ENCODE measurements at regions not wholly inside any gene's neighbourhood (a gene's known extent, or its start where the extent isn't known, plus 50 kb on each side); places are given as distances from the start of the nearest gene placed in this dataset.

DNA sequence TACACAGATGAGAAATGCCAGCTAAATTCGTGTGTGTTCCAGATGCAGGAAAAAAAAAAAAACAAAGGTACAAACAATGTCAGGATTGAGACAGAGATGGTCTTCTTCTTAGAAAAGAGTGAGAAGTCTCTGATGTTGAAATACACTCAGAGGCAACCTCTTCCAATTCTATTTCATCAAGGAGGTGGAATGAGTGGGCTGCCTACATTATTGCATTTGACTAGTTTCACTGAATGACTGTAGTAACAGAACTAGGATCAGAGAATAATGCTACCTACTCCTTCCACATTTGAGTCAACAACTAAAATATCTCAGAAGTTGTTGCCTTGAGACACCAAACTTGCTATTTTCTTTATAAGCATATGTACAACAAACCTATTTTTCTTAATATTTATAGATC is 1332.2 kb upstream of the FLRT2 start:
- DNase-seq (ENCODE audit: low spot score), result no peak

DNA sequence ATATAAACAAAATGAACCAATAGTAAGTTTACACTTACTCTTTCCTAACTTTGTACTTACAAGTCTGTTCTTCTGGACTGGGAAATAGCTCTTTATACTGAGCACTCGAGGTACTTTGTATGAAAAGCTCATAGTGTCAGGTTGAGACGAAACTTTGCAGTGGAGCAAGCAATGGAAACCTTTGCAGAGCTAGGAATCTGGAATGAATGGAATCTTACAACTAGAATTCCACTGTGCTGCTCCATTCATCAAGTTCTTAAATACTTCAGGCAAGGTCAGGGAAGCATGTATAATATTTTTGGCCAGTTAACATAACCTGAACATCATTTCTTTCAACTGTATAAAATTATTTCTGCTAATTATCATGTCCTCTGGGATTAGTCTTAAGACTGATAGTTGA is 1327.5 kb upstream of the FLRT2 start:
- no peak for DNase-seq (ENCODE audit: low spot score)

DNA sequence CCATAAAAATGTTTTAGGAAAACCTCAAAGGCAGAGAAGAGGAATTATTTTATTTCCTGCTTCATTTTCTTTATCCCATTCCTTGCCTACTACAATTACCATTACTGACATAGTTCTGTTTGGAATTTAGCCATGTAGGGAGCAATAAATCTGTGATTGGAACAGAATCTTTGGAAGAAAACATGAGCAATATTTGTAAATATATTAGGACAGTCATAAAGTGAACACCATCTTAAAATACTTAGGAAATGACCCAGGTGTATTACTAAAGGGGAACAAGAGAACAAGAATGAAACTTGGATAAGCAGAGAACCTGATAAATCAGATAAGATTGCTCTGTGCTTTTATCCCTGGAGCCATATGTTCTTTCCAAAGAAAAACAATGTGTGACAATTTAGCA is 1326.0 kb upstream of the FLRT2 start:
- no peak for DNase-seq (ENCODE audit: low spot score)

DNA sequence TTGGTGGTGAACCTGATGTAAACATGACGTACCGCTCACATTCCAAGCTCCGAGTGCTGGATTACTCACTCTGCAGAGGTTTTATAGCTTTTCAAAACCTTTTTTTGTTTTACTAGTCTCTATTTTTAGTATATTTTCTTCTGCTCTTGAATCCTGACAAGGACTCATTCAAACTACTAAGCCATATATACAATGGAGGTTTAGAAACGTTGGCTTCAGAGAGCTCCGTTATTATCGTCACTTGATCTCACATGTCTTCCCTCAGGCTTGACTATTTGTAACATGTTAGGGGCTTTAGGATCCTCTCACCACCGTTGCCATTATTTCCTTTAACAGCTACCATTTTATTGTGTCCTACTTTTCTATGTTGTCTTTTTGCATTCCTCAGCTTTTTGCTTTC is 1321.5 kb upstream of the FLRT2 start:
- DNase-seq (ENCODE audit: low spot score), result no peak

DNA sequence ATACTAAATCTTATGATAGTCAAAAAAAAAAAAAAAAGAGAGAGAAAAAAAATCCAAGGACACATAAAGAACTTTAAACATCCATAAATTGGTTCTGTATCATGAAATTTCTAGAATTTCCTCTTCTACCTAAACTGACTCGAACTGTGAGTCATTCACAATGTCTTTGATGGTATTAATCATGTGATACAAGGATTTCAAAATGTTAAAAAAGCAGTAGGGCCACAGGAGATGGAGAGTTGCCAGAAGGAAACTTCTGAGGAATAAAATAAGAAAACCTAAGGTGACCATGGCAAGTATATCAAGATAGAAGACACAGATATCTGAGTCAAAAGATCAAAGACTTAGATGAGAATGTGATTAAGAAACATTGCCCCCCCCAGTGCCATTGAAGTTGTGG is 1320.9 kb upstream of the FLRT2 start:
- no peak for DNase-seq (ENCODE audit: low spot score)

DNA sequence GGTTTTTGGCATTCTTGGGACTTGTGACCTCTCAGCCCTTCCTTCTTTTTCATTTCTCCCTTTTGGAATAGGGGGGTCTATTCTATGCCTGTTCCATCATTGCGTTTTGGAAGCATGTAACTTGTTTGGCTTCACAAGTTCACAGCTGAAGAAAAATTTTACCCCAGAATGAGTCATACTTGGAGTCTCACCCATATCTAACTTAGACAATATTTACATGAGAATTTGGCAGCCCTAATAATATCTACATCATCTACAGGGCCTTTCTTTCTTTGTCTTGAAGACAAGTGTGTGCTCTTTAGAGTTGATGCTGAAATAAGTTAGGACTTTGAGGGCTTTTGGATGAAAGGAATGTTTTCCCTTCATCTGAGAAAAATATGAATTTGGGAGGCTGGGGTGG is 1312.9 kb upstream of the FLRT2 start:
- no peak for DNase-seq (ENCODE audit: low spot score)

DNA sequence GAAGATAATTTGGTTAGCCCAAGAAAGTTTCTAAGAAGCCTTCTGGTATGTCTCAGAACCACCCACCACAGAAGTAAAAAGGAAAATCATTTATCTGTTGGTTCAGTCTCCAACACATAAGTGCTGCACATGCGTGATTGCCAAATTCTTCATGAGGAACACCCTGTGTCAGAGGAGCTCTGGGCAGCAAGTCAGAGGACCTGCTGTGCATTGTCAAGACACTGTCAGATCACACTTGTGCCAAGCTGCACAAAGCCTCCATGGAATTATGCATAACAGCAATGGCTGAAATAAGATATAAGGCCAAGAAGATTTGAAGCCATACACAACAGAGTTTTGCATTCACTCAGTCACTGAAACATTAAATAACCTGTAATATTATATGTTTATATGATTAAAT is 1304.7 kb upstream of the FLRT2 start:
- DNase-seq (ENCODE audit: low spot score), result no peak

DNA sequence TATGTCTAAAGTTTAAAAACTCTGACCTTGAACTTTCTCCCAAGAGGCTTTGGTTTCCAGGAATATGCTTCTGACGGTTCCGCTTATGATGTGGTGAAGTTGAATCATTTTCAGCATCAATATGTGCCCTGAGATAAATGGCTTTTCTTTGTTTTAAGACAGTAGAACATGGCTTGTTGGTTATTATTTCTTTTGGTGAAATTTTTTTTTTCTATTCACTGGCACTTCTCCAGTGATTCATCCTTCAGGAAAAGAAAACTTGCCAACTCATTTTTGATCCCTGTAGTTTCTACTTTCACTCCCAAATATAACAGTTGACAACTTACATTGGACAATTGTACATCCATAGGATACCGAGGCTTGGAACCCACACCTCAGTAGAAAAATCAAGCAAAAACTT is 1301.2 kb upstream of the FLRT2 start:
- DNase-seq (ENCODE audit: low spot score), result no peak

DNA sequence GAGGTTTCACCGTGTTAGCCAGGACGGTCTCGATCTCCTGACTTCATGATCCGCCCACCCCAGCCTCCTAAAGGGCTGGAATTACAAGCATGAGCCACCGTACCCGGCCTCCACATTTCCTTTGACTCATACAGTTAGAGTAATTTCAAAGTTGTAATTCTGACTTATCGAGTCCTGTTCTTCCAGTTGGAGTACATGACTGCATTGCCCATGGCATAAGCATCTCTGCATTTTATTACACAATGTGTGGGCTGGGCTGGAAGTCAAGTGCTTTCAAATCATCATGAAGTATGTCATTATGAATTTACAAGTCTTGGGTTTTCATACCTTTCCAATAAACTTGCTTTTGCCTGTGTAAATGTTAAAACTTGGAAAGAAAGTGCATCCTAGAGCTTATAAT is 1295.7 kb upstream of the FLRT2 start:
- no peak for DNase-seq (ENCODE audit: low spot score)

DNA sequence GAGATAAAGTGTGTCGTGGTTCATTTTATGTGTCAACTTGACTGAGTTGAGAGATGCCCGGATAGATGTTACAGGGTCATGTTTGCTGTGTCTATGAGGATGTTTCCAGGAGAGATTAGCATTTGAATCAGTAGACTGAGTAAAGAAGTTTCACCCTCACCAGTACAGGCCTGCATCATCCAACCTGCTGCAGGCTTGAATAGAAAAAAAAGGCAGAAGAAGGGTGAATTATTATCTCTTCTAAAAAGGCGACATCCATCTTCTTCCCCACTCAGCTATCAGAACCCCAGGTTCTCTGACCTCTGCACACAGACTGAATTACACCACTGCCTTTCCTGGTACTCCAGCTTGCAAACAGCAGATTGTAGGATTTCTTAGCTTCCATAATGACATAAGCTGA is 1293.7 kb upstream of the FLRT2 start:
- no peak for DNase-seq (ENCODE audit: low spot score)

DNA sequence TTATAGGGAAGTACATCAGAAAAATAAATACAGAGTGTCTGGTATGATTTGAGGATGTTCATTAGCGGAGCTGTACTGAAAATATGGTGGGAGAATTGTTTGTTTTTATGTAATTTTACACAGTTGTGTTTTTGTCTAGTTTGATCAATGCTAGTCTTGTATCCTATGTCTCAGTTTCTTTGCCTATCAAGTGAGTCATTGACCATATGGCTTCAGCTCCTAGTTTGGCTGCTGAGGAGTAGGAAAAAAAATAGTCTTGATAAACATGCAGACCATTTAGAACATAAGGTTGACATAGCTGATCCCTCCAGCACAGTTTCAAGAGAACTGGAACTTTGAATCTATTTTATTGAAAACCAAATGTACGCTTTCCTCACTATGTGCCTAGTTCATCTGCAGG is 1292.1 kb upstream of the FLRT2 start:
- no peak for DNase-seq (ENCODE audit: low spot score)

DNA sequence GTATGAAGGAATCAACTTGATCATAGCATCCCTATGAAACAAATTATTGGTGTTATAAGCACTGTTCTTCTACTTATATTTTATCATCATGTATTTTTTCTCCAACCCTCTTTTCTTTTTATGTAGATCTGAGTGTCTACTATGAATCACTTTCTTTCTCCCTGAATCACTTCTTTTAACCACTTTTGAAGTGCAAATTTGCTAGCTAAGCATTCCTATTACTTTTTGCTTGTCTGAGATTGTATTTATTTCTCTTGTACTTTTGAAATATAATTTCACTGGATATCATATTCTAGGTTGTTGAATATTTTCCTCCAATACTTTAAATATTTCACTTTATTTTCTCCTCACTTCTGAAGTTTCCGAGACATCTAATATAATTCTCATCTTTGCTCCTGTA is 1282.3 kb upstream of the FLRT2 start:
- no peak for DNase-seq (ENCODE audit: low spot score)

DNA sequence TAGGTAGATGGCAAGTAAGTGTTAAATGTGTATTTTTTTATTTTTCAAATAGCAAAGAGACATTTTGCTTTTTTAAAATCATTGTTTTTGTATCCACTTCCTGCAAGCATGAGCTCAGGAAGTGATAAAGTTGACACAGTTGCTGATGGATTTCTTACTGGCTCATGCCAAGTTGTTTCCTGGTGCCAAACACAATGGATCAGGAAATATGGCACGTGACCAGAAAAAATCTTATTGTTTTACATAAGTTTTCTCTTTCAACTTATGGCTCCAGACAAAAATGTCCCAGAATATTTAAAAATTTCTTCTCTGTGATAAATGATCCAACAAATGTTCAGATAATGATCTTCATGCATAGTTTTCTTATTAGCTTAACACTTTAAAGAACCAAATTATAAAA is 1279.1 kb upstream of the FLRT2 start:
- no peak for DNase-seq (ENCODE audit: low spot score)

DNA sequence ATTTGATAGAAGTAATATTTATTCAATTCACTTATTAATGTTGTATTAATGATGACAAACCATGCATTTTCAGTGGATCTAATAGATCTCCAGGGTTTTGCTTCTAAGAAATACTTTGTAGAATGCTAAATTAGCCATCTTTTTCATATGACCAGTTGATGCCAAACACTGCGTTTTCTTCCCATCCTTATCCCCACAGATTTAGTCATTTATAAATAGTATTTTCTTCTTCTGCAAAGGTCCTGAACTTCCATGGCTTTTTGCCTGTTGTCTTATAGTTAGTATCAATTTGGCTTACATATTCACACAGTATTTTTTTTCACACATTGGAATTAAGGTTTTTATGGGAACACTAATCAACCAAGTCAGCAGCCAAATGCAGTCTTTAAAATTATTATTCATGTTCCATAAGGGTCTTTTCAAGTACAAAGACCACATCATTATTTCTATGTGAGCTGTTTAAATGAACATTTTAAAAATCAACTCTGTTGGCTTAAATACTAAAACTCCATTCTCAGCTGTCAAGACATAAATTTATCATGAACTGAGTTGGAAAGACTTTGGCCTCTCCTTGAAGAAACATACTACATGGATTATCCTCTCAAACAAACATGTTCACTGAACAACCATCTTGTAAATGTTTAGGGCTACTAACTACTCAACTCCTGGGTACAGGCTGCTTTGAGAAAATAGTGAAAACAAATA is 1278.4 kb upstream of the FLRT2 start:
- no peak for DNase-seq (ENCODE audit: low spot score)

DNA sequence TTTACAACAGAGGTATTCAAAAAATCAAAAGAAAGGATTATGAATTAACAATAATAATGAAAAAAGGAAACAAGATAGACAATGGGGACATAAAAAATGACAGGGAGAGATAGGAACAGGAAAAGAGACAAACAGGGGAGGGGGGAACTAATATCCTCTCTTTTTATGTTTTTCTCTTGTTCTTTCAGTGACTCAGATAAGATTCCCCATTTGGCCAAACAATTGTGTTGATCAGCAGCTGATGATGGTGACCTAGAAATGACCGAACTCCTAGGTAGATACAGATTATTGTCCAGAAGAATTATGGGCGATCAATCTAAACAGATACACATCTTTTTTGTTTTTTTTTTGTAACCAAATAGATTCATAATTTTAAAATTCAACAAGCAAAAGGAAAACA is 1277.2 kb upstream of the FLRT2 start:
- no peak for DNase-seq (ENCODE audit: low spot score)

DNA sequence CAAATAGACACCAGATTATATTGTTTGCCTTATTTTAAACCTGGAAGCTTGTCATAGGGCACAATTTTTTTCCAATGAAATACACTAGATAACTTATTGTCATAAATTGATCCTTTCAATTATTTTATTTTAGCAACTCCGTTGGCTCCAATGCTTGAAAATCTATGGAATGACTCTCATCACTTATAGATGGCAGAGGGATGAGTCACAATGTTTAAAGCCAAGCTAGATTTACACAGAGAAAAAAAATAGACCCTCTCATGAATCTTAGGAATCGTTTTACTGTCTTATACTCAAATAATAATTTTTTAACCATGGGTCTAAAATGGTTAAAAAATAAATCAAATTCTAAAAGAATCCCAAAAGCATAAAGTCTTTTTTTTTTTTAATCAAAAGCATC is 1276.6 kb upstream of the FLRT2 start:
- no peak for DNase-seq (ENCODE audit: low spot score)

DNA sequence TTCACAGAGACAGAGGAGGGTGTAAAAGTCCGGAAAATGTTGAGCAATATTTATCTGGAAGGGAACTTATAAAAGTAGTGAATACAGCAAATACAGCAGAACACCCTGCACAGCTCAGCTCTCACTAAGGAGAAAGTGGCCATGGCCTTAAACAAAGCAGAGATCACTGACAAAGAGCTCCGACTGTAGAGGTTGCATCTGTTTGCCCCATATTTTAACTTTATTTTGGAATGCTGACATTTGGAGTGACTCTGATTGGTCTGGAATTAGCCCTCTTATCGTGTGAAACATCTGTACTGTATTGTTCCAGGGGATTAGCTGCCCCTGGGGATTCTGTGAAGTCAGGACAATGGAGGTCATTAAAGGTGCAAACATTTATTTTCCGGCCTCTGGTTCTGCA is 1275.7 kb upstream of the FLRT2 start:
- DNase-seq (ENCODE audit: low spot score), result peak; percentile 72

DNA sequence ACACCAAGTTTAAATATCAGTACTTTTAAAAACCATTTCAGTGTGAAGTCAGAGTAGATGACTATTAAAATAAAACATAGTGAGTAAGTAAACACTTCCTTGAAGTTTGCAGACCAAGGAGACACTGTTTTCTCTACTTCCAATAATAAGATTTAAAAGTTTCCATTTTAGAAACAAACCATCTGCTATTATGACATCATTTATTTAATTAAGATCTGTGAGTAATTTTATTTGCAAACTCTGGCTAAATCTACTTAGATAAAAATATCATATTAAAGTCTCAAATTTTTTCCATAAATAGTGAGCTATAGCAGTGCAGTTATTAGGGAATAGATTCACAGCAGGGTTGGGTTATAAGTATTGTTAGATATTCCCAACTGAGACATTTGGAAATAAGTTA is 1267.0 kb upstream of the FLRT2 start:
- no peak for DNase-seq (ENCODE audit: low spot score)

DNA sequence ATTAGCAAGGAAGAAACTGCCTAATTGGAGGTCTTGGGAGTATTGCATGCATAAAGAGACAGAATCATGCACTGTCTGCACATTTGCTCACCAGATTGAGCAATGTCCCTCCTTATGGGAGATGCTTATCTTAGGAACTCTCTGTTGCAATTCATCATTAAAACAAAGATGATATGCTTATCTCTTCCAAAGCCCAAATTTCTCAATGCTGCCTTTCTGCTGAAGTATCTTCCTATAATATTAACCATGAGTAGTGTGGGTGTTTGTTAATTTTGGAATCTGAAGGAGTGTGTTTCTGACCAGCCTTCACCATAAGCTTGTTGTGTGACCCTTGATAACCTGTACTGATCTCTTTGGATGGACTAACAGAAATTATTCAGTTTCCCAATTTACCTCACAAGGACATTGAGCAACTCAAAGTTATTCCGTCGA is 1257.6 kb upstream of the FLRT2 start:
- DNase-seq (ENCODE audit: low spot score), result no peak

DNA sequence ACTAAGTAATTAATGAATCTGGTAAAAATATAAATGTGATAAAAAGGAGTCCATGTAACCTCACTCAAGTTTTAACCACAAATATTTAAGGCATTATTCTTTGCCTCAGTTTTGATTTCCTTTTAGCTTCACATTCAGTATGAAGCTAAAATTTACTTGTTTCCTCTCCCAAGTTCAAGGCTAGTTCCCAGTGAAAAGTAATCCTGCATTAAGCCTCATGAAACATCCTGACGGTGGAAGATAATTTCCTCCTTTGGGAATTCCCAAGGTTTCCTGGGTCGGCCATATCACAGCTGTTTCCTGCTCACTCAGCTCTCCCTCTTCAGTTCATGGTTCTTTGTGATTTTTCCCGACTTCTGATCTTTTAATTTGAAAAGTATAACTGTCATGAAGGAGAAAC is 1256.8 kb upstream of the FLRT2 start:
- DNase-seq (ENCODE audit: low spot score), result no peak

DNA sequence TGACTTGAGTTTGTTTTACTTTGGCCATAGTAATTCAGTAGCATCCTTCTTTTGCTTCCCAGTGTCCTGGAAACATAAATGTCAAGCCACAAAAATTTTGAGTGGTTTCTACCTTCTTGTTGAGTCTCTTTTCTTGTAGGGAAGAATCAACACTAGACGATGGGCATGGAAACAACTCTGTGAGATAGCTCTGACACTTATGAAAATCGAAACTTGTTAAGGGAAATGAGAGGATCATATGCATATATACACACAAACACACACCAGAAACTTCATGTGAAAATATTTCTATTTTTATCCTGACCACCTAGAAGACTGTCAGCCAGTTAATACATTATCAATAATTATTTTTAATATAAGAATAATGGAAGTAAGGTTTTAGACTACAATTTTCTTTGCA is 1247.3 kb upstream of the FLRT2 start:
- DNase-seq (ENCODE audit: low spot score), result no peak

DNA sequence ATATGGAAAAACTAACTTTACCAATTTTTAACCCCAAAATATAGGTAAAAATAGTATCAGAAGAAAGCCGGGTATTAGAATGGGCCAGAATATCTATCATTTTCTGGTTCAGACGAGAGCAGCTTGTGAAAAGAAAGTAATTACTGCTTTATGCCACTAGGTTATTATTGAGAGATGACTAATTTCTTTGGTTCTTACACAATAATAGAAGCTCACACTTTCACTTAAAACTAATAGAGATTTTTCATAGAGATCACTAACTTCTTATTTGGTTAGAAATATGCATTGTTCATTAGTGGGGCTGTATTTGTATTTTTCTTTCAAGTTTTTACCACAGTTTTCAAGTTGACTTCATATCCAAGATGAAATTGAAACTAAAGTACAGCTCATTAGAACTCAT is 1241.2 kb upstream of the FLRT2 start:
- no peak for DNase-seq (ENCODE audit: low spot score)

DNA sequence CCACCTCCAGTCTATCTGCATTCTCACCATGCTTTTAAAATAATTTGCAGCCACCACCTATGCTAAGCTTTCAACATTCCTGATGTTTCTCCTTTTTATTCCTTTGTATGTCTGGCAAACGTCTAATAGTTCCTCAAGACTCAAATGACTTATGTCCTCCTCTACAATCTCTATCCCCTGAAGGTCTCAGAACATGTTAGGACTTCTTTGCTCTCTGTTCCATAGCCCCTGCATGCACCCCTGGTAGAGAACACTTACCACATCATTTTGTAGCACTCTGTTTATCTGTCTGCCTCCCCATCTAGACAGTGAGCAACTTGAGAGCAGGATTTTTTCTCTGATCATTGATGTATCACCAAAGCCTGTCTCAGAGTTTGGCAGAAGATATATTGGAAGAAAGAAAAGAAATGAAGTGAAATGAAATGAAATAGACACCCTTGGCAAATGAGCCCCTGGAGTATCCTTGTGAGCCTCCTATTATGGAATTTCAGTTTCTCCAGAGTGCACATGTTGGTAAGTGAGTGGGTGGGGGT is 1231.2 kb upstream of the FLRT2 start:
- DNase-seq (ENCODE audit: low spot score), result no peak

DNA sequence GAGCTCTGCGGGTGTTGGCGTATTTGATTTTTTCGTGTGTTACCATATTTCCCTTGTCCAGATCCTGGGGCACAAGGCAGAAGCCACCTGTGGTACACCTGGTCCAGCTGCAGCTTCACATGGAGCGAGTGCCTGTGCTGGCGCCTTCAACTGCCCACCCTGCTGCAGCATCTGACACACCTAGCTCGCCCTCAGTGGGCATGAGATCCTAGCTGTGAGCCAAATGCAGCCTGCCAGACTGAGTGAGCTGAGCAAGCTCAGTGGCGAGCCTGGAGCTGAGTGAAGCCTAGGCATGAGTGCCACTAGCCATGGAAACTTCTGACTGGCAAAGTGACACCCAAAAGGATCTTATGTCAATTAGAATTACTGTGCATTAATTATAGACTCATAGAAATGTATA is 1226.8 kb upstream of the FLRT2 start:
- DNase-seq (ENCODE audit: low spot score), result no peak

DNA sequence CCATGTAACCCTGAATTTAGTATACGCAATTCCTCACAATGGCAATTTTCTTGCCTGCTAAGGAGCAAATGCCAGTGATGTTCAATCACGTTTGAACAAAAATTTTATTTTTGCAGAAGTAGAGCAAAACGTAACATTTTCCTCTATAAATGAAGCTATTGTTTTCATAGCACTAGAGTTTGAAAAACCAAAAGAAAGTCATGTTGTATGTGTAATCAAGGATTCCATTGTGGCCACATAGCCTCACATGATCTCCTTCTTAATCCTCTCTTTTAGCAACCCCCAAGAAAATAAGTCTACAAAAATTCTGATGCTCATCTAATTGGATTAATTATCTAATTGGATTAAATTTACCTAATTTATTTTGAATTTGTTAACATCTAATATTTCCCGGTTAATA is 1217.4 kb upstream of the FLRT2 start:
- DNase-seq (ENCODE audit: low spot score), result no peak
